GM12875 (cell line): ENCODE measurements at regions not wholly inside any gene's neighbourhood (a gene's known extent, or its start where the extent isn't known, plus 50 kb on each side); places are given as distances from the start of the nearest gene placed in this dataset.
"Not testable (repeated sequence)": the region's sequence is repeated elsewhere in the genome, so short reads cannot be mapped to it uniquely, and the experiment has no call there.

ENCODE experiments used
- H3K4me3 ChIP-seq: one replicate; pipeline ENCODE4 v1.5.1; 2011; ENCODE audit warnings: low read depth, low read length, control low read depth
- TF ChIP-seq, protein P1 (sequence below): IDR thresholded peaks from 2 replicates; pipeline ENCODE4 v1.5.1; 2011; ENCODE audit warnings: low read depth, mild to moderate bottlenecking, control low read depth, inconsistent platforms, low read length, moderate library complexity, borderline replicate concordance; ENCODE audit not compliant: insufficient read depth

- H3K4me3 ChIP-seq = no peak overlapping the region
- TF ChIP-seq, protein P1, sequence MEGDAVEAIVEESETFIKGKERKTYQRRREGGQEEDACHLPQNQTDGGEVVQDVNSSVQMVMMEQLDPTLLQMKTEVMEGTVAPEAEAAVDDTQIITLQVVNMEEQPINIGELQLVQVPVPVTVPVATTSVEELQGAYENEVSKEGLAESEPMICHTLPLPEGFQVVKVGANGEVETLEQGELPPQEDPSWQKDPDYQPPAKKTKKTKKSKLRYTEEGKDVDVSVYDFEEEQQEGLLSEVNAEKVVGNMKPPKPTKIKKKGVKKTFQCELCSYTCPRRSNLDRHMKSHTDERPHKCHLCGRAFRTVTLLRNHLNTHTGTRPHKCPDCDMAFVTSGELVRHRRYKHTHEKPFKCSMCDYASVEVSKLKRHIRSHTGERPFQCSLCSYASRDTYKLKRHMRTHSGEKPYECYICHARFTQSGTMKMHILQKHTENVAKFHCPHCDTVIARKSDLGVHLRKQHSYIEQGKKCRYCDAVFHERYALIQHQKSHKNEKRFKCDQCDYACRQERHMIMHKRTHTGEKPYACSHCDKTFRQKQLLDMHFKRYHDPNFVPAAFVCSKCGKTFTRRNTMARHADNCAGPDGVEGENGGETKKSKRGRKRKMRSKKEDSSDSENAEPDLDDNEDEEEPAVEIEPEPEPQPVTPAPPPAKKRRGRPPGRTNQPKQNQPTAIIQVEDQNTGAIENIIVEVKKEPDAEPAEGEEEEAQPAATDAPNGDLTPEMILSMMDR = no peak
Measured at GRCh38 chr1:172936088-172936645, 114.6 kb downstream of the TNFSF18 start.

DNA sequence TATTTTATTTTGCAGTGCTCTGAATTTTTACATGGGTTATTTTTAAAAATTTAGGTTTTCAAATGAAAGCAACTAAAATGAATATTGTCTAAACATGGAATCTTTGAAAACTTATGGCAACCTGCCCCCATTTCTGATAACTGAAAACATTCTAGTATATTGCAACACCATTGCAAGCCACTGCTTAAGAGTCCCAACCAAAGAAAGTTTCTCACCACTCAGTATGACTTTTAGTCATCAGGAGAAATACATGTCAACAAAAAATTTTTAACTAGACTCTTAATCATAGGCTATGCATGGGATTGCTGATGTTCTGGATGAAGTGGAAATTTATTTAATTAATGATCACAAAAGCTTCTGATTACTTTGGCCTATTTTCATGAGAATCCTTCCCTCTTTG is 112.1 kb downstream of the TNFSF18 start:
- TF ChIP-seq, protein P1 = no peak
- no peak overlapping the region for H3K4me3 ChIP-seq

- H3K4me3 ChIP-seq = no peak overlapping the region
- TF ChIP-seq, protein P1 = no peak
Measured at GRCh38 chr1:172939475-172939874, 111.3 kb downstream of the TNFSF18 start.

GRCh38 chr1:172940174-172940855 is 110.4 kb downstream of the TNFSF18 start:
- TF ChIP-seq, protein P1 = no peak
- H3K4me3 ChIP-seq = no peak overlapping the region

DNA sequence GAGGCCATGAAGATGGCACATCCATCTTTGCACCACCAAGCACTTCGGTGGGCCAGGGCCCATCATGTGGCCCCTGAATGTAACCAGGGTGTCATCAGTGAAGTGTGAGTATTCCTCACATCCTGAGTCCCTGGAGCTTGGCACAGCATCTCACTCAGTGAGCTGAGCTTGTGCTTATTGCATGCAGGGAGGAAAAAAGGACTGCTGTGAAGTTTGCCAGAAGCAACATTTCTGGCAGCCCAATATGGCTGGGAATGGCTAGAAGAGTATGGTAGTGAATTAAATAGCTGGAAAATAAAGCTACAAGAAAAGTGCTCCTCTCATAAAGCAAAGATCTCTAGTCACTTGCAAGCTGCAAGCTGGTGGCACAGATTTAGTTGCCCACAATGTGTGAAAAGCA is 109.3 kb downstream of the TNFSF18 start:
- no peak overlapping the region for H3K4me3 ChIP-seq
- TF ChIP-seq, protein P1 = no peak

DNA sequence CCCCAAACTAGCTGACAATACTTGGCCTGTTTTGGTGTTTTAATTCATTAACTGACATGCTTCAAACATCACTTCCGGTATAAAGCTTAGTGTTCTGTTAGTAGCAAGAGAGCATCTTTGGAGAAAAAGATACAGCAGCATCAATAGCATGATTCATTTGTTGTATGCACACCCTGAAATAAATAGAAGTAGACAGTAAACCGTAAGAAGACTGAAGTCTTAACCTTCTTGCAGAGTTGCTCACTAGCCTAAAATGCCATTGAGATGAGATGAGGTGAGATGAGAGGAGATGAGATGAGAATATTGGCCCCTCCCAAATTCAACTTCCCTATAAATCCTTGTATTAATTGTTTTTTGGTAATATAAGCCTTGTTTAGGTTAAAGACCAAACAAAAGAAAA is 108.8 kb downstream of the TNFSF18 start:
- H3K4me3 ChIP-seq = no peak overlapping the region
- TF ChIP-seq, protein P1 = no peak

DNA sequence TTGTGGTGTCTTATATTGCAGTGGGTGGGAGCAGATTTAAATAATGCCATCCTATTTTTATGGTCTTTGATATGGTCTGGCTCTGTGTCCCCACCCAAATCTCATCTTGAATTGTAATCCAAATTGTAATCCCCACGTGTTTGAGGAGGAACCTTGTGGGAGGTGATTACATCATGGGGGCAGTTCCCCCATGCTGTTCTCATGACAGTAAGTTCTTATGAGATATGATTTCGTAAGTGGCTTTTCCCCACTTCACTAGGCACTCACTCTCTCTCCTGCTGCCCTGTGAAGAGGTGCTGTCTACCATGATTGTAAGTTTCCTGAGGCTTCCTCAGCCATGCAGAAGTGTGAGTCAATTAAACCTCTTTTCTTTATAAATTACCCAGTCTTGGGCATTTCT is 107.6 kb downstream of the TNFSF18 start:
- not testable (repeated sequence) for H3K4me3 ChIP-seq
